ENCODE measurements at regions not wholly inside any gene's neighbourhood (a gene's known extent, or its start where the extent isn't known, plus 50 kb on each side); places are given as distances from the start of the nearest gene placed in this dataset.

DNA sequence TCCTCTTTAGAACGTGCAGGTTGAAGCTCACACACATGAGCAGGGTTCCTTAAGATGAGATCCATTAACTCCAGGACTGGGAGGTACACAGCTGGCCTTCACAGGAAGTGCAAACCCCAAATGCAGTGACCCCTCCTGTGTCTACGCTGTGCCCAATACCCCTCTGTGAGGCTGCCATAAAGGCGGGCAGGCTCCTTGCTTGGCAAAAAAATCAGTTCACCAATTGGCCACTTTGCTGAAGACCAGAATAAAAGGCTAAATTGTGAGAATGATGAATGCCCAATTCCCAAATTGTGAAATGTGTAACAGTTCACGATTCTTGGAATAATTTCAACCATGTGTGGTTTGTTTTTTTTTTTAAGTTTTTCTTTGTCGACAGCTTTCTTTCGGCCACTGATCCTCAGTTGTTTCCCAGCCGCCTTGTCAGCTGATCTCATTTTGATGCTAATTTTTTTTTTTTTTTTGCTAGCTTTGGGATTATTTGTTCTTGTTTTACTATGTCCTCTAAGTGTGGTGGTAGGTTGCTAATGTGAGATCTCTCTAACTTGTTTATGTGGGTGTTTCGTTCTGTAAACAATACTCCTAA, 101.9 kb upstream of the PRSS58 start:
- Histone ChIP-seq H3K27me3 (replicated peaks; ENCODE audit: insufficient read depth, low read depth, low read length, poor library complexity) (no peaks in the 10 kb centered on the region), H3K36me3 (ENCODE audit: insufficient read depth, low read length, poor library complexity, severe bottlenecking) (no peaks in the 10 kb centered on the region), H3K9me3 (ENCODE audit: low read depth, low read length, poor library complexity, severe bottlenecking) (no peaks in the 10 kb centered on the region), H3K27ac (ENCODE audit: low read depth, low read length, poor library complexity, severe bottlenecking) (no peak overlapping the region), H3K4me3 (ENCODE audit: low read depth, low read length, poor library complexity, severe bottlenecking) (no peak overlapping the region), H3K4me1 (ENCODE audit: insufficient read depth, low read length, poor library complexity, severe bottlenecking) (no peaks in the 10 kb centered on the region)
- BruUV-seq (replicated peaks): no TSS peak
- no peak for DNase-seq (ENCODE audit: low spot score)
- ChIA-PET CTCF (no interaction called here), POLR2A (ENCODE audit: low non-redundant PET) (no interaction called here)
- intact Hi-C loops (cut with micrococcal nuclease; ENCODE audit: unreplicated experiment): no loop called here
- TF ChIP-seq, protein P1, sequence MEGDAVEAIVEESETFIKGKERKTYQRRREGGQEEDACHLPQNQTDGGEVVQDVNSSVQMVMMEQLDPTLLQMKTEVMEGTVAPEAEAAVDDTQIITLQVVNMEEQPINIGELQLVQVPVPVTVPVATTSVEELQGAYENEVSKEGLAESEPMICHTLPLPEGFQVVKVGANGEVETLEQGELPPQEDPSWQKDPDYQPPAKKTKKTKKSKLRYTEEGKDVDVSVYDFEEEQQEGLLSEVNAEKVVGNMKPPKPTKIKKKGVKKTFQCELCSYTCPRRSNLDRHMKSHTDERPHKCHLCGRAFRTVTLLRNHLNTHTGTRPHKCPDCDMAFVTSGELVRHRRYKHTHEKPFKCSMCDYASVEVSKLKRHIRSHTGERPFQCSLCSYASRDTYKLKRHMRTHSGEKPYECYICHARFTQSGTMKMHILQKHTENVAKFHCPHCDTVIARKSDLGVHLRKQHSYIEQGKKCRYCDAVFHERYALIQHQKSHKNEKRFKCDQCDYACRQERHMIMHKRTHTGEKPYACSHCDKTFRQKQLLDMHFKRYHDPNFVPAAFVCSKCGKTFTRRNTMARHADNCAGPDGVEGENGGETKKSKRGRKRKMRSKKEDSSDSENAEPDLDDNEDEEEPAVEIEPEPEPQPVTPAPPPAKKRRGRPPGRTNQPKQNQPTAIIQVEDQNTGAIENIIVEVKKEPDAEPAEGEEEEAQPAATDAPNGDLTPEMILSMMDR (conservative IDR thresholded peaks at IDR 0.05; ENCODE audit: low read depth, low read length): no peak

DNA sequence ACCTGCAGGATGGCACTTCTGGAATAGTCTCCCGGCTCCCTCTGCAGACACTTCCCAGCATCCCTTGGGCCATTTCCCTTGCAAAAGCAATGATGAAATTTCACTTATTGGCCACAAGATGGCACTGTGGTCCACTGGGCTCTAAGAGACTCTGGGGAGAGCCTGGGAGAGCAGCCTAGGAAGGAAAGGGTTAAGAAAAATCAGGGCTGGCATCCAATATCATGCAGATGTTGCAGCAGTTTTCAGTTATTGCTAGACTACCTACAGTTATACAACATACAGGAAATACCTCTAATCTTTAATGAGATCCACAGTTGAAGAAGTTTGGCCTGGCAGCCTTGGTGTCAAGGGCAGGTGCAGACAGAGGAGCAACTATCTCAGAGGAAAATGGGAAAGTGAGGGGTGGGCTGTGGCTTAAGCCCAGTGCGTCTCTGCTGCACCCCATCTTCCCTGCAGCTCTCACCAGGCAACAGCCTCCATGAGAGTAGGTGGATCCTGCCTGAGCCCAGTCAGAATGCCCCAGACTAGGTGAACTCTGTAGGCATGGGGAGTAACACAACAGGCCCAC, 100.2 kb upstream of the PRSS58 start:
- Histone ChIP-seq H3K4me1 (ENCODE audit: insufficient read depth, low read length, poor library complexity, severe bottlenecking) (no peaks in the 10 kb centered on the region), H3K27ac (ENCODE audit: low read depth, low read length, poor library complexity, severe bottlenecking) (no peak overlapping the region), H3K9me3 (ENCODE audit: low read depth, low read length, poor library complexity, severe bottlenecking) (no peaks in the 10 kb centered on the region), H3K27me3 (replicated peaks; ENCODE audit: insufficient read depth, low read depth, low read length, poor library complexity) (no peaks in the 10 kb centered on the region), H3K36me3 (ENCODE audit: insufficient read depth, low read length, poor library complexity, severe bottlenecking) (no peaks in the 10 kb centered on the region), H3K4me3 (ENCODE audit: low read depth, low read length, poor library complexity, severe bottlenecking) (no peak overlapping the region)
- peak; percentile 78 for DNase-seq (ENCODE audit: low spot score)
- TF ChIP-seq, protein P1 (conservative IDR thresholded peaks at IDR 0.05; ENCODE audit: low read depth, low read length): peak; percentile 88
- TF ChIP-seq EZH2 (IDR thresholded peaks at IDR 0.05; ENCODE audit: borderline replicate concordance, low read depth, low read length, poor library complexity, severe bottlenecking): no peak
- BruUV-seq (replicated peaks): no TSS peak
- ChIA-PET POLR2A (ENCODE audit: low non-redundant PET) (no interaction called here), CTCF (no interaction called here)
- intact Hi-C loops (cut with micrococcal nuclease; ENCODE audit: unreplicated experiment): no loop called here

DNA sequence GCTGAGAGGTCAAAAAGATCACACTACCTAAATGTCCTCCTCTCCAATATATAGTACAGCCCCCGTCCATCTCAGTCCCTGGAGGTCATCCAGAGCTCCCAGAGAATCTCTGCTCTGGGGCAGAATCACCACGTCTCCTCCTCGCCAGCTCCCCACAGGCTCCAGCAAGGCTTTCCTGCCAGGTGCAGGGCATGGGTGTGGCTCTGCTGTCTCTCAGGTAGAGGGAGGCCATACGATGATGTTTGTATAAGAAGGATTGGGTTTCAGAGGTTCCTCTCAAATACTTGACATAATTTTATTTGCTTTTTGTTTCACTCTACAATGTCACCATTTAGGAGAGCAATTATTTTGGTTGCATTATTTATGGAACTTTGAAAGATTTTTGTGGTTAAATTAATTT, 98.3 kb upstream of the PRSS58 start:
- Histone ChIP-seq H3K36me3 (ENCODE audit: insufficient read depth, low read length, poor library complexity, severe bottlenecking) (no peaks in the 10 kb centered on the region), H3K27me3 (replicated peaks; ENCODE audit: insufficient read depth, low read depth, low read length, poor library complexity) (peaks cover 12% of the 10 kb centered on the region), H3K9me3 (ENCODE audit: low read depth, low read length, poor library complexity, severe bottlenecking) (no peaks in the 10 kb centered on the region), H3K27ac (ENCODE audit: low read depth, low read length, poor library complexity, severe bottlenecking) (no peak overlapping the region), H3K4me1 (ENCODE audit: insufficient read depth, low read length, poor library complexity, severe bottlenecking) (no peaks in the 10 kb centered on the region), H3K4me3 (ENCODE audit: low read depth, low read length, poor library complexity, severe bottlenecking) (no peak overlapping the region)
- intact Hi-C loops (cut with micrococcal nuclease; ENCODE audit: unreplicated experiment): no loop called here
- BruUV-seq (replicated peaks): no TSS peak
- no peak for DNase-seq (ENCODE audit: low spot score)
- TF ChIP-seq, protein P1 (conservative IDR thresholded peaks at IDR 0.05; ENCODE audit: low read depth, low read length): no peak
- TF ChIP-seq EZH2 (IDR thresholded peaks at IDR 0.05; ENCODE audit: borderline replicate concordance, low read depth, low read length, poor library complexity, severe bottlenecking): no peak
- CTCF ChIA-PET: no interaction called here
- POLR2A ChIA-PET (ENCODE audit: low non-redundant PET): no interaction called here
